Dedifferentiated amniotic fluid mesenchymal stem cell (primary cell): ENCODE measurements at regions not wholly inside any gene's neighbourhood (a gene's known extent, or its start where the extent isn't known, plus 50 kb on each side); places are given as distances from the start of the nearest gene placed in this dataset.

ENCODE experiments used
- DNase-seq: peaks from one replicate; pipeline ENCODE4 v3.0.0-alpha.2; 2016; ENCODE audit errors: extremely low spot score

GRCh38 chr7:97466999-97467740 lies 264.7 kb upstream of the TAC1 start:
- DNase-seq: no peak

GRCh38 chr7:97468493-97468892 lies 263.4 kb upstream of the TAC1 start:
- no peak for DNase-seq

- no peak for DNase-seq
Measured at GRCh38 chr7:97470726-97471125, 261.2 kb upstream of the TAC1 start.

- DNase-seq: no peak
Measured at GRCh38 chr7:97471491-97471890, 260.4 kb upstream of the TAC1 start.

- DNase-seq: no peak
Measured at GRCh38 chr7:97479740-97480290, 252.1 kb upstream of the TAC1 start.

- no peak for DNase-seq
Measured at GRCh38 chr7:97480772-97481390, 251.0 kb upstream of the TAC1 start.

GRCh38 chr7:97495487-97495886 lies 236.4 kb upstream of the TAC1 start:
- DNase-seq: no peak

GRCh38 chr7:97499204-97499603 lies 232.7 kb upstream of the TAC1 start:
- no peak for DNase-seq

- no peak for DNase-seq
Measured at GRCh38 chr7:97503367-97504094, 228.4 kb upstream of the TAC1 start.

GRCh38 chr7:97506728-97507127 lies 225.2 kb upstream of the TAC1 start:
- DNase-seq: no peak

- no peak for DNase-seq
Measured at GRCh38 chr7:97512441-97513207, 219.3 kb upstream of the TAC1 start.

- no peak for DNase-seq
Measured at GRCh38 chr7:97513326-97513725, 218.6 kb upstream of the TAC1 start.

- DNase-seq: no peak
Measured at GRCh38 chr7:97541188-97541587, 190.7 kb upstream of the TAC1 start.

- no peak for DNase-seq
Measured at GRCh38 chr7:97555857-97556421, 175.9 kb upstream of the TAC1 start.

GRCh38 chr7:97565665-97566064 lies 166.2 kb upstream of the TAC1 start:
- no peak for DNase-seq

GRCh38 chr7:97573065-97573464 lies 158.8 kb upstream of the TAC1 start:
- no peak for DNase-seq

GRCh38 chr7:97576043-97576442 lies 155.8 kb upstream of the TAC1 start:
- DNase-seq: no peak

GRCh38 chr7:97578225-97578624 lies 153.7 kb upstream of the TAC1 start:
- no peak for DNase-seq

- DNase-seq: no peak
Measured at GRCh38 chr7:97580205-97580604, 151.7 kb upstream of the TAC1 start.

- DNase-seq: no peak
Measured at GRCh38 chr7:97595439-97595838, 136.4 kb upstream of the TAC1 start.

- no peak for DNase-seq
Measured at GRCh38 chr7:97601931-97602457, 129.9 kb upstream of the TAC1 start.
